GM23338 (cell line): ENCODE measurements at regions not wholly inside any gene's neighbourhood (a gene's known extent, or its start where the extent isn't known, plus 50 kb on each side); places are given as distances from the start of the nearest gene placed in this dataset.

ENCODE experiments used
- ATAC-seq: fragments of 200-7000 bp; cut with Tn5 transposase; 3 replicates; pipeline ENCODE4 v1.9.1; 2020
- DNase-seq: peaks from one replicate; pipeline ENCODE4 v3.0.0-alpha.2; 2015; ENCODE audit warnings: low spot score
- H2AFZ ChIP-seq: fragments of 200-600 bp; sonication (generic); 2 replicates; pipeline ENCODE4 v1.8.0; 2016; ENCODE audit warnings: antibody characterized with exemption, mild to moderate bottlenecking, moderate library complexity
- H3F3A ChIP-seq: fragments of 200-600 bp; sonication (generic); replicated peaks from 2 replicates; pipeline ENCODE4 v1.8.0; 2017; ENCODE audit warnings: antibody characterized with exemption, mixed run types, low read depth
- H3K27ac ChIP-seq: fragments of 200-600 bp; sonication (generic); 2 replicates; pipeline ENCODE4 v1.6.1; 2016; ENCODE audit warnings: low read depth
- H3K27me3 ChIP-seq: fragments of 200-600 bp; sonication (generic); 2 replicates; pipeline ENCODE4 v1.8.0; 2016; ENCODE audit warnings: mild to moderate bottlenecking, mixed run types, moderate library complexity; ENCODE audit not compliant: insufficient read depth
- H3K36me3 ChIP-seq: fragments of 200-600 bp; sonication (generic); 2 replicates; pipeline ENCODE4 v1.8.0; 2016; ENCODE audit warnings: mild to moderate bottlenecking; ENCODE audit not compliant: insufficient read depth
- H3K4me1 ChIP-seq: fragments of 200-600 bp; sonication (generic); 2 replicates; pipeline ENCODE4 v1.8.0; 2016; ENCODE audit warnings: mild to moderate bottlenecking, moderate library complexity; ENCODE audit not compliant: insufficient read depth
- H3K4me2 ChIP-seq: fragments of 200-600 bp; sonication (generic); 2 replicates; pipeline ENCODE4 v1.7.1; 2017; ENCODE audit warnings: mixed run types
- H3K4me3 ChIP-seq: fragments of 200-600 bp; sonication (generic); 2 replicates; pipeline ENCODE4 v1.6.1; 2016; ENCODE audit warnings: mixed run types
- H3K79me2 ChIP-seq: fragments of 200-600 bp; sonication (generic); replicated peaks from 2 replicates; pipeline ENCODE4 v1.8.0; 2017; ENCODE audit warnings: mild to moderate bottlenecking; ENCODE audit not compliant: insufficient read depth
- H3K9me2 ChIP-seq: fragments of 200-600 bp; sonication (generic); 2 replicates; pipeline ENCODE4 v1.8.0; 2017; ENCODE audit not compliant: insufficient read depth
- H4K20me1 ChIP-seq: fragments of 200-600 bp; sonication (generic); replicated peaks from 2 replicates; pipeline ENCODE4 v1.8.0; 2017; ENCODE audit warnings: mild to moderate bottlenecking; ENCODE audit not compliant: insufficient read depth
- H3K27ac Mint-ChIP-seq: 2 replicates; pipeline ENCODE4 v1.8.0; 2020; ENCODE audit warnings: inconsistent platforms, mild to moderate bottlenecking, moderate library complexity, mixed read lengths
- H3K27me3 Mint-ChIP-seq: 3 replicates; pipeline ENCODE4 v1.8.0; 2022; ENCODE audit warnings: low read depth, mild to moderate bottlenecking, moderate library complexity, mixed read lengths, inconsistent platforms; ENCODE audit not compliant: insufficient read depth, poor library complexity
- H3K36me3 Mint-ChIP-seq: 3 replicates; pipeline ENCODE4 v1.8.0; 2021; ENCODE audit warnings: low read depth, mild to moderate bottlenecking, inconsistent platforms, moderate library complexity, mixed read lengths
- H3K4me1 Mint-ChIP-seq: 3 replicates; pipeline ENCODE4 v1.8.0; 2020; ENCODE audit warnings: mild to moderate bottlenecking, inconsistent platforms, mixed read lengths
- H3K4me3 Mint-ChIP-seq: 3 replicates; pipeline ENCODE4 v1.8.0; 2021; ENCODE audit warnings: moderate library complexity, mild to moderate bottlenecking, inconsistent platforms, mixed read lengths
- H3K9me3 Mint-ChIP-seq: 3 replicates; pipeline ENCODE4 v1.8.0; 2020; ENCODE audit warnings: moderate library complexity, mild to moderate bottlenecking, inconsistent platforms, mixed read lengths
- CREB1 ChIP-seq: fragments of 250-450 bp; sonication (Bioruptor Pico); IDR thresholded peaks from 2 replicates; pipeline ENCODE4 v1.5.0; 2020; ENCODE audit warnings: low read depth, mild to moderate bottlenecking, moderate library complexity
- EZH2 ChIP-seq: fragments of 200-600 bp; sonication (generic); IDR thresholded peaks from one replicate; pipeline ENCODE4 v1.8.0; 2017; ENCODE audit warnings: antibody characterized with exemption, mild to moderate bottlenecking, low read depth; ENCODE audit not compliant: unreplicated experiment
- EZH2phosphoT487 ChIP-seq: fragments of 200-600 bp; sonication (generic); IDR thresholded peaks from one replicate; pipeline ENCODE4 v1.8.1; 2018; ENCODE audit warnings: antibody characterized with exemption; ENCODE audit not compliant: unreplicated experiment
- JUNB ChIP-seq: IDR thresholded peaks from one replicate; pipeline ENCODE4 v1.6.1; 2016; ENCODE audit warnings: antibody characterized with exemption; ENCODE audit not compliant: unreplicated experiment
- NANOG ChIP-seq: IDR thresholded peaks from 2 replicates; pipeline ENCODE4 v1.6.1; 2016; ENCODE audit warnings: antibody characterized with exemption, borderline replicate concordance
- POLR2AphosphoS5 ChIP-seq: IDR thresholded peaks from 2 replicates; pipeline ENCODE4 v1.6.1; 2016; ENCODE audit warnings: antibody characterized with exemption, low read depth
- ZNF331 ChIP-seq: fragments of 250-450 bp; sonication (Bioruptor Pico); IDR thresholded peaks from 2 replicates; pipeline ENCODE4 v1.5.0; 2020; ENCODE audit warnings: low read depth, mild to moderate bottlenecking, moderate library complexity
- TF ChIP-seq, protein P1 (sequence below): fragments of 250-450 bp; sonication (Bioruptor Pico); IDR thresholded peaks from 2 replicates; pipeline ENCODE4 v1.5.0; 2020; ENCODE audit warnings: mild to moderate bottlenecking, moderate library complexity
- TF ChIP-seq, protein P2 (sequence below): IDR thresholded peaks from 2 replicates; pipeline ENCODE4 v1.6.1; 2016; ENCODE audit warnings: antibody characterized with exemption
- TF ChIP-seq, protein P3 (sequence below), 2 experiments: fragments of 200-600 bp in 1 of 2; sonication (generic) in 1 of 2; conservative IDR thresholded peaks; 2 replicates each; pipeline versions ENCODE4 v1.5.1 to v1.6.1; 2016 to 2017; ENCODE audit warnings: antibody characterized with exemption in 2 of 2, low read depth in 2 of 2, mild to moderate bottlenecking in 2 of 2, moderate library complexity in 1 of 2

DNA sequence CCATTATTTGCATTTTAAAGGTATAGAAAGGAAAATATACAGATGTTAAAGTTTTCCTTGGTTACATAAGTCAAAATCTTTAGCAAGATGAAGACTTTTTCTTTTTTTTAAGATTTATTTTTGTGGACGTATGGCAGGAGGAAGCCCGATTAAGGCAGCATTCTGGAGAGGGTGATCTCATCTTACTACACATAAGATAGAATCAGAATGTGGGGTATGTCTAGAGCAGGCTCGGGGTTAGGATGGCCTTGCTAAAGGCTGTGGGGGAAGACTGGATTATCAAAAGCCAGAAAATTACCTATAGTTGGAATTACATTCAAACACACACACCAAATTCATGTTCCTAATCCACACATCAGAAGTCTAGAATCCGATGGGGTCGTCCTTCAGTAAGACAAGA, 79.6 kb upstream of the OTOGL start:
- Histone ChIP-seq H3K4me3 (no peak overlapping the region), H3F3A (no peaks in the 10 kb centered on the region), H3K9me2 (no peaks in the 10 kb centered on the region), H3K36me3 (no peaks in the 10 kb centered on the region; the same call in 1 of the 2 replicates), H2AFZ (no peak overlapping the region), H3K4me1 (no peaks in the 10 kb centered on the region), H4K20me1 (no peaks in the 10 kb centered on the region), H3K79me2 (no peaks in the 10 kb centered on the region), H3K4me2 (no peak overlapping the region), H3K27ac (no peak overlapping the region), H3K27me3 (no peaks in the 10 kb centered on the region)
- H3K27me3 Mint-ChIP-seq, result peaks cover 2% of the 10 kb centered on the region
- no peak overlapping the region for H3K4me3 Mint-ChIP-seq
- no peak overlapping the region for H3K27ac Mint-ChIP-seq
- H3K4me1 Mint-ChIP-seq, result peaks cover 4% of the 10 kb centered on the region; the same call in 2 of the 3 replicates
- H3K36me3 Mint-ChIP-seq, result no peaks in the 10 kb centered on the region; the same call in 2 of the 3 replicates
- no peak for ATAC-seq
- H3K9me3 Mint-ChIP-seq, result no peaks in the 10 kb centered on the region; the same call in 2 of the 3 replicates
- TF ChIP-seq, protein P1, sequence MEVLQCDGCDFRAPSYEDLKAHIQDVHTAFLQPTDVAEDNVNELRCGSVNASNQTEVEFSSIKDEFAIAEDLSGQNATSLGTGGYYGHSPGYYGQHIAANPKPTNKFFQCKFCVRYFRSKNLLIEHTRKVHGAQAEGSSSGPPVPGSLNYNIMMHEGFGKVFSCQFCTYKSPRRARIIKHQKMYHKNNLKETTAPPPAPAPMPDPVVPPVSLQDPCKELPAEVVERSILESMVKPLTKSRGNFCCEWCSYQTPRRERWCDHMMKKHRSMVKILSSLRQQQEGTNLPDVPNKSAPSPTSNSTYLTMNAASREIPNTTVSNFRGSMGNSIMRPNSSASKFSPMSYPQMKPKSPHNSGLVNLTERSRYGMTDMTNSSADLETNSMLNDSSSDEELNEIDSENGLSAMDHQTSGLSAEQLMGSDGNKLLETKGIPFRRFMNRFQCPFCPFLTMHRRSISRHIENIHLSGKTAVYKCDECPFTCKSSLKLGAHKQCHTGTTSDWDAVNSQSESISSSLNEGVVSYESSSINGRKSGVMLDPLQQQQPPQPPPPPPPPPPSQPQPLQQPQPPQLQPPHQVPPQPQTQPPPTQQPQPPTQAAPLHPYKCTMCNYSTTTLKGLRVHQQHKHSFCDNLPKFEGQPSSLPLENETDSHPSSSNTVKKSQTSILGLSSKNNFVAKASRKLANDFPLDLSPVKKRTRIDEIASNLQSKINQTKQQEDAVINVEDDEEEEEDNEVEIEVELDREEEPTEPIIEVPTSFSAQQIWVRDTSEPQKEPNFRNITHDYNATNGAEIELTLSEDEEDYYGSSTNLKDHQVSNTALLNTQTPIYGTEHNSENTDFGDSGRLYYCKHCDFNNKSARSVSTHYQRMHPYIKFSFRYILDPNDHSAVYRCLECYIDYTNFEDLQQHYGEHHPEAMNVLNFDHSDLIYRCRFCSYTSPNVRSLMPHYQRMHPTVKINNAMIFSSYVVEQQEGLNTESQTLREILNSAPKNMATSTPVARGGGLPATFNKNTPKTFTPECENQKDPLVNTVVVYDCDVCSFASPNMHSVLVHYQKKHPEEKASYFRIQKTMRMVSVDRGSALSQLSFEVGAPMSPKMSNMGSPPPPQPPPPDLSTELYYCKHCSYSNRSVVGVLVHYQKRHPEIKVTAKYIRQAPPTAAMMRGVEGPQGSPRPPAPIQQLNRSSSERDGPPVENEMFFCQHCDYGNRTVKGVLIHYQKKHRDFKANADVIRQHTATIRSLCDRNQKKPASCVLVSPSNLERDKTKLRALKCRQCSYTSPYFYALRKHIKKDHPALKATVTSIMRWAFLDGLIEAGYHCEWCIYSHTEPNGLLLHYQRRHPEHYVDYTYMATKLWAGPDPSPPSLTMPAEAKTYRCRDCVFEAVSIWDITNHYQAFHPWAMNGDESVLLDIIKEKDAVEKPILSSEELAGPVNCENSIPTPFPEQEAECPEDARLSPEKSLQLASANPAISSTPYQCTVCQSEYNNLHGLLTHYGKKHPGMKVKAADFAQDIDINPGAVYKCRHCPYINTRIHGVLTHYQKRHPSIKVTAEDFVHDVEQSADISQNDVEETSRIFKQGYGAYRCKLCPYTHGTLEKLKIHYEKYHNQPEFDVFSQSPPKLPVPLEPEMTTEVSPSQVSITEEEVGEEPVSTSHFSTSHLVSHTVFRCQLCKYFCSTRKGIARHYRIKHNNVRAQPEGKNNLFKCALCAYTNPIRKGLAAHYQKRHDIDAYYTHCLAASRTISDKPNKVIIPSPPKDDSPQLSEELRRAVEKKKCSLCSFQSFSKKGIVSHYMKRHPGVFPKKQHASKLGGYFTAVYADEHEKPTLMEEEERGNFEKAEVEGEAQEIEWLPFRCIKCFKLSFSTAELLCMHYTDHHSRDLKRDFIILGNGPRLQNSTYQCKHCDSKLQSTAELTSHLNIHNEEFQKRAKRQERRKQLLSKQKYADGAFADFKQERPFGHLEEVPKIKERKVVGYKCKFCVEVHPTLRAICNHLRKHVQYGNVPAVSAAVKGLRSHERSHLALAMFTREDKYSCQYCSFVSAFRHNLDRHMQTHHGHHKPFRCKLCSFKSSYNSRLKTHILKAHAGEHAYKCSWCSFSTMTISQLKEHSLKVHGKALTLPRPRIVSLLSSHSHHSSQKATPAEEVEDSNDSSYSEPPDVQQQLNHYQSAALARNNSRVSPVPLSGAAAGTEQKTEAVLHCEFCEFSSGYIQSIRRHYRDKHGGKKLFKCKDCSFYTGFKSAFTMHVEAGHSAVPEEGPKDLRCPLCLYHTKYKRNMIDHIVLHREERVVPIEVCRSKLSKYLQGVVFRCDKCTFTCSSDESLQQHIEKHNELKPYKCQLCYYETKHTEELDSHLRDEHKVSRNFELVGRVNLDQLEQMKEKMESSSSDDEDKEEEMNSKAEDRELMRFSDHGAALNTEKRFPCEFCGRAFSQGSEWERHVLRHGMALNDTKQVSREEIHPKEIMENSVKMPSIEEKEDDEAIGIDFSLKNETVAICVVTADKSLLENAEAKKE (CRISPR knock-in tag), result no peak
- TF ChIP-seq EZH2phosphoT487, result no peak
- no peak for TF ChIP-seq EZH2
- TF ChIP-seq JUNB, result no peak
- TF ChIP-seq, protein P2, sequence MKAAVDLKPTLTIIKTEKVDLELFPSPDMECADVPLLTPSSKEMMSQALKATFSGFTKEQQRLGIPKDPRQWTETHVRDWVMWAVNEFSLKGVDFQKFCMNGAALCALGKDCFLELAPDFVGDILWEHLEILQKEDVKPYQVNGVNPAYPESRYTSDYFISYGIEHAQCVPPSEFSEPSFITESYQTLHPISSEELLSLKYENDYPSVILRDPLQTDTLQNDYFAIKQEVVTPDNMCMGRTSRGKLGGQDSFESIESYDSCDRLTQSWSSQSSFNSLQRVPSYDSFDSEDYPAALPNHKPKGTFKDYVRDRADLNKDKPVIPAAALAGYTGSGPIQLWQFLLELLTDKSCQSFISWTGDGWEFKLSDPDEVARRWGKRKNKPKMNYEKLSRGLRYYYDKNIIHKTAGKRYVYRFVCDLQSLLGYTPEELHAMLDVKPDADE, result no peak
- TF ChIP-seq NANOG, result no peak
- no peak for TF ChIP-seq POLR2AphosphoS5
- no peak for TF ChIP-seq CREB1 (CRISPR knock-in tag)
- TF ChIP-seq, protein P3, sequence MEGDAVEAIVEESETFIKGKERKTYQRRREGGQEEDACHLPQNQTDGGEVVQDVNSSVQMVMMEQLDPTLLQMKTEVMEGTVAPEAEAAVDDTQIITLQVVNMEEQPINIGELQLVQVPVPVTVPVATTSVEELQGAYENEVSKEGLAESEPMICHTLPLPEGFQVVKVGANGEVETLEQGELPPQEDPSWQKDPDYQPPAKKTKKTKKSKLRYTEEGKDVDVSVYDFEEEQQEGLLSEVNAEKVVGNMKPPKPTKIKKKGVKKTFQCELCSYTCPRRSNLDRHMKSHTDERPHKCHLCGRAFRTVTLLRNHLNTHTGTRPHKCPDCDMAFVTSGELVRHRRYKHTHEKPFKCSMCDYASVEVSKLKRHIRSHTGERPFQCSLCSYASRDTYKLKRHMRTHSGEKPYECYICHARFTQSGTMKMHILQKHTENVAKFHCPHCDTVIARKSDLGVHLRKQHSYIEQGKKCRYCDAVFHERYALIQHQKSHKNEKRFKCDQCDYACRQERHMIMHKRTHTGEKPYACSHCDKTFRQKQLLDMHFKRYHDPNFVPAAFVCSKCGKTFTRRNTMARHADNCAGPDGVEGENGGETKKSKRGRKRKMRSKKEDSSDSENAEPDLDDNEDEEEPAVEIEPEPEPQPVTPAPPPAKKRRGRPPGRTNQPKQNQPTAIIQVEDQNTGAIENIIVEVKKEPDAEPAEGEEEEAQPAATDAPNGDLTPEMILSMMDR (conservative IDR thresholded peaks at IDR 0.05; ENCODE audit: low read depth in 2 of 2), result no peak
- TF ChIP-seq ZNF331 (CRISPR knock-in tag), result no peak
- no peak for DNase-seq
